Hepatocyte (in vitro differentiated cells): ENCODE measurements at regions not wholly inside any gene's neighbourhood (a gene's known extent, or its start where the extent isn't known, plus 50 kb on each side); places are given as distances from the start of the nearest gene placed in this dataset.

Source experiments
- DNase-seq: peaks from one replicate; pipeline ENCODE4 v3.0.0-alpha.2; 2016; ENCODE audit warnings: low spot score
- H2AFZ ChIP-seq: fragments of 200-600 bp; sonication (generic); 2 replicates; pipeline ENCODE4 v1.6.0; 2016; ENCODE audit warnings: antibody characterized with exemption, mild to moderate bottlenecking
- H3K27ac ChIP-seq: fragments of 200-600 bp; sonication (generic); 2 replicates; pipeline ENCODE4 v1.5.1; 2016; ENCODE audit warnings: mild to moderate bottlenecking
- H3K27me3 ChIP-seq: fragments of 200-600 bp; sonication (generic); 2 replicates; pipeline ENCODE4 v1.6.1; 2016
- H3K36me3 ChIP-seq: fragments of 200-600 bp; sonication (generic); replicated peaks from 2 replicates; pipeline ENCODE4 v1.5.1; 2016; ENCODE audit warnings: low read depth; ENCODE audit not compliant: insufficient read depth
- H3K4me1 ChIP-seq: fragments of 200-600 bp; sonication (generic); 2 replicates; pipeline ENCODE4 v1.5.1; 2016; ENCODE audit warnings: mild to moderate bottlenecking, moderate library complexity; ENCODE audit not compliant: insufficient read depth
- H3K4me2 ChIP-seq: fragments of 200-600 bp; sonication (generic); 2 replicates; pipeline ENCODE4 v1.6.0; 2016
- H3K4me3 ChIP-seq: fragments of 200-600 bp; sonication (generic); 2 replicates; pipeline ENCODE4 v1.5.1; 2016; ENCODE audit warnings: mild to moderate bottlenecking
- H3K79me2 ChIP-seq: fragments of 200-600 bp; sonication (generic); 2 replicates; pipeline ENCODE4 v1.6.0; 2017; ENCODE audit warnings: mild to moderate bottlenecking
- H3K9me2 ChIP-seq: fragments of 200-600 bp; sonication (generic); replicated peaks from 2 replicates; pipeline ENCODE4 v1.6.0; 2017; ENCODE audit warnings: mild to moderate bottlenecking; ENCODE audit not compliant: insufficient read depth
- H3K9me3 ChIP-seq: fragments of 200-600 bp; sonication (generic); 2 replicates; pipeline ENCODE4 v1.5.1; 2016; ENCODE audit warnings: low read depth, mild to moderate bottlenecking
- H4K20me1 ChIP-seq: fragments of 200-600 bp; sonication (generic); 2 replicates; pipeline ENCODE4 v1.6.0; 2016; ENCODE audit warnings: mild to moderate bottlenecking; ENCODE audit not compliant: insufficient read depth, poor library complexity, severe bottlenecking
- CTCF ChIP-seq: fragments of 200-600 bp; sonication (generic); IDR thresholded peaks from 2 replicates; pipeline ENCODE4 v1.5.1; 2016; ENCODE audit warnings: antibody characterized with exemption, mild to moderate bottlenecking; ENCODE audit not compliant: poor library complexity
- EZH2 ChIP-seq: fragments of 200-600 bp; sonication (generic); IDR thresholded peaks from 2 replicates; pipeline ENCODE4 v1.6.1; 2016; ENCODE audit warnings: antibody characterized with exemption, mild to moderate bottlenecking, borderline replicate concordance
- EZH2phosphoT487 ChIP-seq: fragments of 200-600 bp; sonication (generic); IDR thresholded peaks from one replicate; pipeline ENCODE4 v1.6.1; 2018; ENCODE audit warnings: antibody characterized with exemption, mild to moderate bottlenecking, low read depth, moderate library complexity; ENCODE audit not compliant: unreplicated experiment, severe bottlenecking
- WGBS: methylation state at CpG from one replicate; pipeline ENCODE4 v1.1.6; 2016; ENCODE audit warnings: low lambda C conversion rate; ENCODE audit errors: missing lambda C conversion rate; 5-methylcytosine and 5-hydroxymethylcytosine counted together

- Histone ChIP-seq H2AFZ (no peak overlapping the region), H3K4me1 (no peaks in the 10 kb centered on the region), H3K79me2 (no peaks in the 10 kb centered on the region), H3K36me3 (no peaks in the 10 kb centered on the region), H3K27ac (no peak overlapping the region), H3K4me3 (no peak overlapping the region), H3K27me3 (no peaks in the 10 kb centered on the region), H3K9me2 (no peaks in the 10 kb centered on the region), H3K9me3 (no peaks in the 10 kb centered on the region), H3K4me2 (no peak overlapping the region), H4K20me1 (no peaks in the 10 kb centered on the region)
- no peak for TF ChIP-seq EZH2
- no peak for TF ChIP-seq EZH2phosphoT487
- no peak for TF ChIP-seq CTCF
- DNase-seq = no peak
Measured at GRCh38 chrX:7262551-7262950, 114.6 kb upstream of the PUDP start.

GRCh38 chrX:7261672-7262332 is 113.8 kb upstream of the PUDP start:
- Histone ChIP-seq H3K27me3 (no peaks in the 10 kb centered on the region), H3K4me1 (no peaks in the 10 kb centered on the region), H4K20me1 (no peaks in the 10 kb centered on the region), H3K4me3 (no peak overlapping the region), H3K9me3 (no peaks in the 10 kb centered on the region), H3K27ac (no peak overlapping the region), H3K4me2 (no peak overlapping the region), H3K79me2 (no peaks in the 10 kb centered on the region), H2AFZ (no peak overlapping the region), H3K9me2 (no peaks in the 10 kb centered on the region), H3K36me3 (no peaks in the 10 kb centered on the region)
- TF ChIP-seq EZH2phosphoT487 (no peak), CTCF (no peak), EZH2 (no peak)
- DNase-seq = no peak
- WGBS = 73% methylated on average over 5 of the region's 5 CpGs

GRCh38 chrX:7254144-7254543 is 106.2 kb upstream of the PUDP start:
- 70% methylated on average over 4 of the region's 4 CpGs for WGBS
- Histone ChIP-seq H3K27ac (no peak overlapping the region), H3K4me2 (no peak overlapping the region), H3K9me2 (no peaks in the 10 kb centered on the region), H3K4me1 (no peaks in the 10 kb centered on the region), H3K9me3 (no peaks in the 10 kb centered on the region), H4K20me1 (no peaks in the 10 kb centered on the region), H3K79me2 (no peaks in the 10 kb centered on the region), H3K36me3 (no peaks in the 10 kb centered on the region), H3K4me3 (no peak overlapping the region), H2AFZ (no peak overlapping the region), H3K27me3 (no peaks in the 10 kb centered on the region)
- no peak for DNase-seq
- TF ChIP-seq EZH2phosphoT487 (no peak), EZH2 (no peak), CTCF (no peak)

GRCh38 chrX:7253565-7253964 is 105.6 kb upstream of the PUDP start:
- no peaks in the 10 kb centered on the region for H3K9me2 ChIP-seq
- H2AFZ ChIP-seq = no peak overlapping the region
- H3K27me3 ChIP-seq = no peaks in the 10 kb centered on the region
- DNase-seq = no peak
- H3K9me3 ChIP-seq = no peaks in the 10 kb centered on the region
- no peak overlapping the region for H3K27ac ChIP-seq
- TF ChIP-seq EZH2 = no peak
- no peak for TF ChIP-seq CTCF
- no peak for TF ChIP-seq EZH2phosphoT487
- no peaks in the 10 kb centered on the region for H3K36me3 ChIP-seq
- H4K20me1 ChIP-seq = no peaks in the 10 kb centered on the region
- no peak overlapping the region for H3K4me3 ChIP-seq
- WGBS = 79% methylated on average over 5 of the region's 5 CpGs
- H3K4me2 ChIP-seq = no peak overlapping the region
- no peaks in the 10 kb centered on the region for H3K4me1 ChIP-seq
- no peaks in the 10 kb centered on the region for H3K79me2 ChIP-seq
